HepG2 (cell line): ENCODE measurements at regions not wholly inside any gene's neighbourhood (a gene's known extent, or its start where the extent isn't known, plus 50 kb on each side); places are given as distances from the start of the nearest gene placed in this dataset.

Experiments
- ATAC-seq: fragments of 200-7000 bp; cut with Tn5 transposase; 3 replicates; pipeline ENCODE4 v1.9.1; 2020; ENCODE audit warnings: mild to moderate bottlenecking, moderate library complexity
- BruUV-seq: library from RNA; stranded (reverse); fragments of 400-500 nt; replicated peaks from 2 replicates; lab custom pipeline; 2021; lab: Mats Ljungman, UMichigan
- CTCF ChIA-PET: fragments of 300-600 bp; formaldehyde crosslinking; extraction: SDS; loops from one replicate; lab custom pipeline; 2021; ENCODE audit warnings: low total read pairs, inconsistent platforms, low intra/inter-chr PET ratio; lab: Yijun Ruan, JAX
- POLR2A ChIA-PET: fragments of 350-600 bp; sonication (Branson Sonifier 250); formaldehyde crosslinking; loops from one replicate; lab custom pipeline; 2020; ENCODE audit warnings: antibody characterized with exemption, inconsistent platforms; lab: Yijun Ruan, JAX
- DNase-seq: peaks from one replicate; pipeline ENCODE4 v3.0.0-alpha.2; 2015; ENCODE audit warnings: low spot score
- FAIRE-seq: peaks from 3 replicates; lab custom pipeline; 2011; peaks lifted over from hg19 to GRCh38; lab: Jason Lieb, UNC
- H2AFZ ChIP-seq: one replicate; pipeline ENCODE4 v1.6.1; 2011; ENCODE audit warnings: low read length, inconsistent platforms
- H3K27ac ChIP-seq: fragments of 300-600 bp; 3 replicates; pipeline ENCODE4 v1.8.0; 2011; ENCODE audit warnings: mixed run types, mild to moderate bottlenecking, mixed read lengths, low read length, inconsistent platforms; ENCODE audit not compliant: insufficient read depth; ENCODE audit errors: extremely low read length
- H3K27me3 ChIP-seq, 2 experiments: fragments of 200-600 bp in 1 of 2; 2 replicates in 1 of 2; 3 replicates in 1 of 2; pipeline versions ENCODE4 v1.6.0 to v1.8.0; 2011; ENCODE audit warnings: low read length in 2 of 2, mild to moderate bottlenecking in 2 of 2, moderate library complexity in 2 of 2, inconsistent platforms in 1 of 2; ENCODE audit not compliant: insufficient read depth in 2 of 2, control insufficient read depth in 1 of 2
- H3K36me3 ChIP-seq, 2 experiments: fragments of 200-600 bp in 1 of 2; replicated peaks in 1 of 2; 2 replicates in 1 of 2; 3 replicates in 1 of 2; pipeline versions ENCODE4 v1.5.1 to v1.8.0; 2011; ENCODE audit warnings: low read length in 2 of 2, inconsistent platforms in 1 of 2; ENCODE audit not compliant: insufficient read depth in 2 of 2, control insufficient read depth in 1 of 2
- H3K4me1 ChIP-seq: 2 replicates; pipeline ENCODE4 v1.5.1; 2012; ENCODE audit warnings: low read length, inconsistent platforms; ENCODE audit not compliant: insufficient read depth
- H3K4me2 ChIP-seq: 2 replicates; pipeline ENCODE4 v1.6.0; 2011; ENCODE audit warnings: low read depth, low read length, inconsistent platforms
- H3K4me3 ChIP-seq, 3 experiments: fragments of 200-600 bp in 1 of 3; sonication (generic), shearing (Covaris generic) in 1 of 3; replicated peaks in 1 of 3; 2 replicates each; pipeline ENCODE4 v1.5.1; 2011 to 2016; ENCODE audit warnings: low read length in 3 of 3, inconsistent platforms in 2 of 3, low read depth in 2 of 3, mild to moderate bottlenecking in 2 of 3, control low read depth in 1 of 3, mixed read lengths in 1 of 3; ENCODE audit not compliant: insufficient read depth in 1 of 3
- H3K79me2 ChIP-seq: one replicate; pipeline ENCODE4 v1.6.1; 2011; ENCODE audit warnings: low read length, inconsistent platforms; ENCODE audit not compliant: insufficient read depth
- H3K9ac ChIP-seq: 2 replicates; pipeline ENCODE4 v1.6.0; 2011; ENCODE audit warnings: mild to moderate bottlenecking, low read depth, low read length, inconsistent platforms; ENCODE audit not compliant: insufficient read depth
- H3K9me3 ChIP-seq: 2 replicates; pipeline ENCODE4 v1.5.1; 2012; ENCODE audit warnings: mild to moderate bottlenecking, low read length
- H4K20me1 ChIP-seq: 2 replicates; pipeline ENCODE4 v1.6.0; 2011; ENCODE audit warnings: inconsistent platforms, mild to moderate bottlenecking, low read length, moderate library complexity; ENCODE audit not compliant: insufficient read depth
- DMAP1 ChIP-seq: IDR thresholded peaks from 2 replicates; pipeline ENCODE4 v1.6.1; 2016
- MED1 ChIP-seq: sonication (generic); formaldehyde crosslinking; IDR thresholded peaks from 2 replicates; pipeline ENCODE4 v1.4.0; 2020; ENCODE audit warnings: missing genetic modification reagents
- NFATC3 ChIP-seq: sonication (generic); formaldehyde crosslinking; IDR thresholded peaks from 2 replicates; pipeline ENCODE4 v1.5.1; 2020; ENCODE audit warnings: mild to moderate bottlenecking, missing genetic modification reagents
- NR2F1 ChIP-seq, 2 experiments: fragments of 450-650 bp in 1 of 2; formaldehyde crosslinking in 1 of 2; IDR thresholded peaks; 2 replicates each; pipeline versions ENCODE4 v1.5.0 to v1.6.1; 2016 to 2020; ENCODE audit warnings: mild to moderate bottlenecking in 1 of 2, missing compliant biosample characterization in 1 of 2, missing genetic modification reagents in 1 of 2, moderate library complexity in 1 of 2
- SNAPC2 ChIP-seq: sonication (generic); formaldehyde crosslinking; IDR thresholded peaks from 2 replicates; pipeline ENCODE4 v1.8.1; 2022; ENCODE audit warnings: mild to moderate bottlenecking, missing genetic modification reagents
- ZMYM3 ChIP-seq: sonication (generic); formaldehyde crosslinking; IDR thresholded peaks from 2 replicates; pipeline ENCODE4 v1.5.1; 2020; ENCODE audit warnings: mild to moderate bottlenecking, missing genetic modification reagents
- ZNF264 ChIP-seq: sonication (generic); formaldehyde crosslinking; IDR thresholded peaks from 2 replicates; pipeline ENCODE4 v1.4.0; 2020; ENCODE audit warnings: missing genetic modification reagents
- ZNF335 ChIP-seq: sonication (generic); formaldehyde crosslinking; IDR thresholded peaks from 2 replicates; pipeline ENCODE4 v1.4.0; 2020; ENCODE audit warnings: missing genetic modification reagents
- ZNF781 ChIP-seq: sonication (generic); formaldehyde crosslinking; IDR thresholded peaks from 2 replicates; pipeline ENCODE4 v1.5.1; 2020; ENCODE audit warnings: borderline replicate concordance, mild to moderate bottlenecking, missing genetic modification reagents; ENCODE audit errors: not compliant biosample characterization
- ZZZ3 ChIP-seq: sonication (generic); formaldehyde crosslinking; IDR thresholded peaks from 2 replicates; pipeline ENCODE4 v1.4.0; 2020; ENCODE audit warnings: missing genetic modification reagents, mild to moderate bottlenecking, borderline replicate concordance
- WGBS: methylation state at CpG from one replicate; pipeline ENCODE4 v1.1.6; 2017; ENCODE audit warnings: low lambda C conversion rate; 5-methylcytosine and 5-hydroxymethylcytosine counted together
- in situ Hi-C: cut with HindIII; loops from 2 replicates; pipeline ENCODE4 v1.10.0; 2017; ENCODE audit warnings: low pct_unique_long_range_greater_than_20kb; ENCODE audit not compliant: extremely low pct_ligation_motif_present
- intact Hi-C: fragments of 100-400 bp; cut with micrococcal nuclease; formaldehyde crosslinking; loops from one replicate; pipeline ENCODE4 v1.10.0; 2022; ENCODE audit not compliant: unreplicated experiment
- TF ChIP-seq, protein P1 (sequence below): IDR thresholded peaks from 2 replicates; pipeline ENCODE4 v1.6.1; 2016; ENCODE audit warnings: mild to moderate bottlenecking
- TF ChIP-seq, protein P2 (sequence below): sonication (generic); formaldehyde crosslinking; IDR thresholded peaks from 2 replicates; pipeline ENCODE4 v1.5.0; 2020; ENCODE audit warnings: mild to moderate bottlenecking, low read depth, missing genetic modification reagents, borderline replicate concordance
- TF ChIP-seq, protein P3 (sequence below): fragments of 450-650 bp; IDR thresholded peaks from 2 replicates; pipeline ENCODE4 v1.6.1; 2016
- TF ChIP-seq, protein P4 (sequence below): sonication (generic); formaldehyde crosslinking; IDR thresholded peaks from 2 replicates; pipeline ENCODE4 v1.4.0; 2020; ENCODE audit warnings: missing genetic modification reagents, borderline replicate concordance
- TF ChIP-seq, protein P5 (sequence below): sonication (generic); formaldehyde crosslinking; IDR thresholded peaks from 2 replicates; pipeline ENCODE4 v1.4.0; 2020; ENCODE audit warnings: low read depth, mild to moderate bottlenecking, missing genetic modification reagents

DNA sequence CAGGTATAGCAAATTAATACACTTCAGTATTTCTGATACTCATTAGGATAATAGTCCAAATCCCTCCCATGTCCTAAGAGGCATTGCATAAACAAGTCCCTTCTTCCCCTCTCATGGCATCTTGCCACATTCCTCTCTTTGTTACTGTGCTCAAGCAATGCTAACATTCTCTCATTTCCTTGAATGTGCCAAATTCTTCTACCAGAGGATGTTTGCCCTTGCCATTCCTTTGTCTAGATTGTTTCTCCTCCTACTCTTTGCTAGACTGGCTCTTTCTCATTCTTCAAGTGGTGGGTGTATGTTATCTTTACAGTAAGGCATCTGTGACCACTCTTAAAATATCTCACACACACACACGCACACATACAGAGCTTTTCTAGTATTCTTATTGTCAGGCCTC lies 621.0 kb upstream of the CXADR start:
- no peaks in the 10 kb centered on the region for H3K79me2 ChIP-seq
- H3K27ac ChIP-seq = no peak overlapping the region
- ChIA-PET CTCF (no interaction called here), POLR2A (no interaction called here)
- 0% methylated on average over 1 of the region's 1 CpG for WGBS
- H3K9ac ChIP-seq = no peak overlapping the region
- no TSS peak for BruUV-seq
- ATAC-seq (no peak), FAIRE-seq (no peak), DNase-seq (no peak)
- H3K4me2 ChIP-seq = no peak overlapping the region
- H3K4me1 ChIP-seq = no peaks in the 10 kb centered on the region
- intact Hi-C loops (no loop called here), in situ Hi-C loops (no loop called here)
- no peaks in the 10 kb centered on the region for H4K20me1 ChIP-seq
- H3K9me3 ChIP-seq = no peaks in the 10 kb centered on the region
- no peak overlapping the region for H2AFZ ChIP-seq
- TF ChIP-seq ZNF781 (CRISPR knock-in tag) = no peak
- no peak for TF ChIP-seq ZNF264 (CRISPR knock-in tag)
- TF ChIP-seq, protein P1, sequence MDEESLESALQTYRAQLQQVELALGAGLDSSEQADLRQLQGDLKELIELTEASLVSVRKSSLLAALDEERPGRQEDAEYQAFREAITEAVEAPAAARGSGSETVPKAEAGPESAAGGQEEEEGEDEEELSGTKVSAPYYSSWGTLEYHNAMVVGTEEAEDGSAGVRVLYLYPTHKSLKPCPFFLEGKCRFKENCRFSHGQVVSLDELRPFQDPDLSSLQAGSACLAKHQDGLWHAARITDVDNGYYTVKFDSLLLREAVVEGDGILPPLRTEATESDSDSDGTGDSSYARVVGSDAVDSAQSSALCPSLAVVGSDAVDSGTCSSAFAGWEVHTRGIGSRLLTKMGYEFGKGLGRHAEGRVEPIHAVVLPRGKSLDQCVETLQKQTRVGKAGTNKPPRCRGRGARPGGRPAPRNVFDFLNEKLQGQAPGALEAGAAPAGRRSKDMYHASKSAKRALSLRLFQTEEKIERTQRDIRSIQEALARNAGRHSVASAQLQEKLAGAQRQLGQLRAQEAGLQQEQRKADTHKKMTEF (CRISPR knock-in tag) = no peak
- no peak for TF ChIP-seq MED1 (CRISPR knock-in tag)
- no peak for TF ChIP-seq SNAPC2
- TF ChIP-seq, protein P2, sequence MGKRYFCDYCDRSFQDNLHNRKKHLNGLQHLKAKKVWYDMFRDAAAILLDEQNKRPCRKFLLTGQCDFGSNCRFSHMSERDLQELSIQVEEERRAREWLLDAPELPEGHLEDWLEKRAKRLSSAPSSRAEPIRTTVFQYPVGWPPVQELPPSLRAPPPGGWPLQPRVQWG = no peak
- no peak for TF ChIP-seq ZZZ3 (CRISPR knock-in tag)
- TF ChIP-seq ZMYM3 (CRISPR knock-in tag) = no peak
- TF ChIP-seq, protein P3, sequence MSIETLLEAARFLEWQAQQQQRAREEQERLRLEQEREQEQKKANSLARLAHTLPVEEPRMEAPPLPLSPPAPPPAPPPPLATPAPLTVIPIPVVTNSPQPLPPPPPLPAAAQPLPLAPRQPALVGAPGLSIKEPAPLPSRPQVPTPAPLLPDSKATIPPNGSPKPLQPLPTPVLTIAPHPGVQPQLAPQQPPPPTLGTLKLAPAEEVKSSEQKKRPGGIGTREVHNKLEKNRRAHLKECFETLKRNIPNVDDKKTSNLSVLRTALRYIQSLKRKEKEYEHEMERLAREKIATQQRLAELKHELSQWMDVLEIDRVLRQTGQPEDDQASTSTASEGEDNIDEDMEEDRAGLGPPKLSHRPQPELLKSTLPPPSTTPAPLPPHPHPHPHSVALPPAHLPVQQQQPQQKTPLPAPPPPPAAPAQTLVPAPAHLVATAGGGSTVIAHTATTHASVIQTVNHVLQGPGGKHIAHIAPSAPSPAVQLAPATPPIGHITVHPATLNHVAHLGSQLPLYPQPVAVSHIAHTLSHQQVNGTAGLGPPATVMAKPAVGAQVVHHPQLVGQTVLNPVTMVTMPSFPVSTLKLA = no peak
- TF ChIP-seq, protein P4, sequence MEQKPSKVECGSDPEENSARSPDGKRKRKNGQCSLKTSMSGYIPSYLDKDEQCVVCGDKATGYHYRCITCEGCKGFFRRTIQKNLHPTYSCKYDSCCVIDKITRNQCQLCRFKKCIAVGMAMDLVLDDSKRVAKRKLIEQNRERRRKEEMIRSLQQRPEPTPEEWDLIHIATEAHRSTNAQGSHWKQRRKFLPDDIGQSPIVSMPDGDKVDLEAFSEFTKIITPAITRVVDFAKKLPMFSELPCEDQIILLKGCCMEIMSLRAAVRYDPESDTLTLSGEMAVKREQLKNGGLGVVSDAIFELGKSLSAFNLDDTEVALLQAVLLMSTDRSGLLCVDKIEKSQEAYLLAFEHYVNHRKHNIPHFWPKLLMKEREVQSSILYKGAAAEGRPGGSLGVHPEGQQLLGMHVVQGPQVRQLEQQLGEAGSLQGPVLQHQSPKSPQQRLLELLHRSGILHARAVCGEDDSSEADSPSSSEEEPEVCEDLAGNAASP (CRISPR knock-in tag) = no peak
- no peak for TF ChIP-seq ZNF335 (CRISPR knock-in tag)
- no peak for TF ChIP-seq DMAP1 (CRISPR knock-in tag)
- no peak for TF ChIP-seq NR2F1 (CRISPR knock-in tag; IDR thresholded peaks at IDR 0.05)
- TF ChIP-seq, protein P5, sequence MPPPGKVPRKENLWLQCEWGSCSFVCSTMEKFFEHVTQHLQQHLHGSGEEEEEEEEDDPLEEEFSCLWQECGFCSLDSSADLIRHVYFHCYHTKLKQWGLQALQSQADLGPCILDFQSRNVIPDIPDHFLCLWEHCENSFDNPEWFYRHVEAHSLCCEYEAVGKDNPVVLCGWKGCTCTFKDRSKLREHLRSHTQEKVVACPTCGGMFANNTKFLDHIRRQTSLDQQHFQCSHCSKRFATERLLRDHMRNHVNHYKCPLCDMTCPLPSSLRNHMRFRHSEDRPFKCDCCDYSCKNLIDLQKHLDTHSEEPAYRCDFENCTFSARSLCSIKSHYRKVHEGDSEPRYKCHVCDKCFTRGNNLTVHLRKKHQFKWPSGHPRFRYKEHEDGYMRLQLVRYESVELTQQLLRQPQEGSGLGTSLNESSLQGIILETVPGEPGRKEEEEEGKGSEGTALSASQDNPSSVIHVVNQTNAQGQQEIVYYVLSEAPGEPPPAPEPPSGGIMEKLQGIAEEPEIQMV (CRISPR knock-in tag) = no peak
- TF ChIP-seq NFATC3 = no peak
- H3K36me3 ChIP-seq = no peaks in the 10 kb centered on the region
- H3K4me3 ChIP-seq = no peak overlapping the region
- no peaks in the 10 kb centered on the region for H3K27me3 ChIP-seq
